Rectal smooth muscle tissue (tissue), 1 donor: ENCODE measurements at regions not wholly inside any gene's neighbourhood (a gene's known extent, or its start where the extent isn't known, plus 50 kb on each side); places are given as distances from the start of the nearest gene placed in this dataset.
"Not testable (repeated sequence)": the region's sequence is repeated elsewhere in the genome, so short reads cannot be mapped to it uniquely, and the experiment has no call there.

ENCODE experiments used
- H3K27ac ChIP-seq: one replicate; pipeline ENCODE4 v1.7.0; 2013; ENCODE audit warnings: low read depth, low read length, inconsistent platforms
- H3K27me3 ChIP-seq: one replicate; pipeline ENCODE4 v1.7.0; 2013; ENCODE audit warnings: low read length; ENCODE audit not compliant: control insufficient read depth, insufficient read depth
- H3K36me3 ChIP-seq: one replicate; pipeline ENCODE4 v1.7.0; 2013; ENCODE audit warnings: low read length; ENCODE audit not compliant: control insufficient read depth, insufficient read depth
- H3K4me1 ChIP-seq: one replicate; pipeline ENCODE4 v1.7.0; 2013; ENCODE audit warnings: low read length; ENCODE audit not compliant: control insufficient read depth, insufficient read depth
- H3K4me3 ChIP-seq: one replicate; pipeline ENCODE4 v1.7.0; 2013; ENCODE audit warnings: low read length
- H3K9ac ChIP-seq: one replicate; pipeline ENCODE4 v1.7.0; 2013; ENCODE audit warnings: low read length

GRCh38 chr9:31730398-31730797 is 654.0 kb upstream of the ACO1 start:
- H3K9ac ChIP-seq, result no peak overlapping the region
- no peaks in the 10 kb centered on the region for H3K4me1 ChIP-seq
- no peak overlapping the region for H3K4me3 ChIP-seq
- no peaks in the 10 kb centered on the region for H3K36me3 ChIP-seq
- no peaks in the 10 kb centered on the region for H3K27me3 ChIP-seq
- H3K27ac ChIP-seq, result no peak overlapping the region

GRCh38 chr9:31733166-31733565 is 651.3 kb upstream of the ACO1 start:
- no peaks in the 10 kb centered on the region for H3K27me3 ChIP-seq
- no peaks in the 10 kb centered on the region for H3K4me1 ChIP-seq
- no peak overlapping the region for H3K9ac ChIP-seq
- no peak overlapping the region for H3K4me3 ChIP-seq
- no peak overlapping the region for H3K27ac ChIP-seq
- H3K36me3 ChIP-seq, result no peaks in the 10 kb centered on the region

- Histone ChIP-seq H3K9ac (no peak overlapping the region), H3K36me3 (no peaks in the 10 kb centered on the region), H3K27ac (no peak overlapping the region), H3K4me1 (no peaks in the 10 kb centered on the region), H3K4me3 (no peak overlapping the region), H3K27me3 (no peaks in the 10 kb centered on the region)
Measured at GRCh38 chr9:31736581-31737179, 647.8 kb upstream of the ACO1 start.

GRCh38 chr9:31740705-31741104 is 643.7 kb upstream of the ACO1 start:
- H3K9ac ChIP-seq, result no peak overlapping the region
- H3K27ac ChIP-seq, result no peak overlapping the region
- no peaks in the 10 kb centered on the region for H3K36me3 ChIP-seq
- H3K27me3 ChIP-seq, result no peaks in the 10 kb centered on the region
- H3K4me3 ChIP-seq, result no peak overlapping the region
- no peaks in the 10 kb centered on the region for H3K4me1 ChIP-seq

GRCh38 chr9:31744589-31744988 is 639.9 kb upstream of the ACO1 start:
- Histone ChIP-seq H3K4me3 (no peak overlapping the region), H3K27ac (no peak overlapping the region), H3K9ac (no peak overlapping the region), H3K36me3 (no peaks in the 10 kb centered on the region), H3K27me3 (no peaks in the 10 kb centered on the region), H3K4me1 (no peaks in the 10 kb centered on the region)

GRCh38 chr9:31745468-31745867 is 639.0 kb upstream of the ACO1 start:
- Histone ChIP-seq H3K27ac (no peak overlapping the region), H3K27me3 (no peaks in the 10 kb centered on the region), H3K9ac (no peak overlapping the region), H3K4me1 (no peaks in the 10 kb centered on the region), H3K4me3 (no peak overlapping the region), H3K36me3 (no peaks in the 10 kb centered on the region)

GRCh38 chr9:31745886-31746285 is 638.6 kb upstream of the ACO1 start:
- Histone ChIP-seq H3K36me3 (no peaks in the 10 kb centered on the region), H3K4me3 (no peak overlapping the region), H3K9ac (no peak overlapping the region), H3K27me3 (no peaks in the 10 kb centered on the region), H3K4me1 (no peaks in the 10 kb centered on the region), H3K27ac (no peak overlapping the region)

GRCh38 chr9:31753756-31754155 is 630.7 kb upstream of the ACO1 start:
- Histone ChIP-seq H3K9ac (no peak overlapping the region), H3K4me3 (no peak overlapping the region), H3K36me3 (no peaks in the 10 kb centered on the region), H3K27ac (no peak overlapping the region), H3K4me1 (no peaks in the 10 kb centered on the region), H3K27me3 (no peaks in the 10 kb centered on the region)

GRCh38 chr9:31759703-31760102 is 624.7 kb upstream of the ACO1 start:
- Histone ChIP-seq H3K27me3 (no peaks in the 10 kb centered on the region), H3K27ac (no peak overlapping the region), H3K36me3 (no peaks in the 10 kb centered on the region), H3K9ac (no peak overlapping the region), H3K4me1 (no peaks in the 10 kb centered on the region), H3K4me3 (no peak overlapping the region)

- not testable (repeated sequence) for H3K4me1 ChIP-seq, H3K27ac ChIP-seq, H3K36me3 ChIP-seq, H3K4me3 ChIP-seq, H3K9ac ChIP-seq, H3K27me3 ChIP-seq
Measured at GRCh38 chr9:31774021-31774420, 610.4 kb upstream of the ACO1 start.

- H3K9ac ChIP-seq, result no peak overlapping the region
- no peaks in the 10 kb centered on the region for H3K27me3 ChIP-seq
- H3K4me1 ChIP-seq, result peaks cover 3% of the 10 kb centered on the region
- no peak overlapping the region for H3K27ac ChIP-seq
- no peak overlapping the region for H3K4me3 ChIP-seq
- no peaks in the 10 kb centered on the region for H3K36me3 ChIP-seq
Measured at GRCh38 chr9:31774571-31774970, 609.9 kb upstream of the ACO1 start.

GRCh38 chr9:31776471-31776870 is 608.0 kb upstream of the ACO1 start:
- Histone ChIP-seq H3K9ac (no peak overlapping the region), H3K36me3 (no peaks in the 10 kb centered on the region), H3K27ac (no peak overlapping the region), H3K4me3 (no peak overlapping the region), H3K4me1 (peaks cover 3% of the 10 kb centered on the region), H3K27me3 (no peaks in the 10 kb centered on the region)

GRCh38 chr9:31783491-31783890 is 601.0 kb upstream of the ACO1 start:
- Histone ChIP-seq H3K27ac (no peak overlapping the region), H3K4me3 (no peak overlapping the region), H3K27me3 (no peaks in the 10 kb centered on the region), H3K4me1 (no peaks in the 10 kb centered on the region), H3K36me3 (no peaks in the 10 kb centered on the region), H3K9ac (no peak overlapping the region)
